Stimulated activated CD4-positive, alpha-beta T cell treated with anti-CD3 and anti-CD28 coated beads, TNF-alpha, amount 100 ng/mL, for 48 hours (primary cell): ENCODE measurements at regions not wholly inside any gene's neighbourhood (a gene's known extent, or its start where the extent isn't known, plus 50 kb on each side); places are given as distances from the start of the nearest gene placed in this dataset.
"Not testable (repeated sequence)": the region's sequence is repeated elsewhere in the genome, so short reads cannot be mapped to it uniquely, and the experiment has no call there.

Experiments used
- DNase-seq, 3 donors: peaks; one replicate each; pipeline ENCODE4 v3.0.0-alpha.2; 2020; ENCODE audit warnings: low read depth in 3 of 3

DNA sequence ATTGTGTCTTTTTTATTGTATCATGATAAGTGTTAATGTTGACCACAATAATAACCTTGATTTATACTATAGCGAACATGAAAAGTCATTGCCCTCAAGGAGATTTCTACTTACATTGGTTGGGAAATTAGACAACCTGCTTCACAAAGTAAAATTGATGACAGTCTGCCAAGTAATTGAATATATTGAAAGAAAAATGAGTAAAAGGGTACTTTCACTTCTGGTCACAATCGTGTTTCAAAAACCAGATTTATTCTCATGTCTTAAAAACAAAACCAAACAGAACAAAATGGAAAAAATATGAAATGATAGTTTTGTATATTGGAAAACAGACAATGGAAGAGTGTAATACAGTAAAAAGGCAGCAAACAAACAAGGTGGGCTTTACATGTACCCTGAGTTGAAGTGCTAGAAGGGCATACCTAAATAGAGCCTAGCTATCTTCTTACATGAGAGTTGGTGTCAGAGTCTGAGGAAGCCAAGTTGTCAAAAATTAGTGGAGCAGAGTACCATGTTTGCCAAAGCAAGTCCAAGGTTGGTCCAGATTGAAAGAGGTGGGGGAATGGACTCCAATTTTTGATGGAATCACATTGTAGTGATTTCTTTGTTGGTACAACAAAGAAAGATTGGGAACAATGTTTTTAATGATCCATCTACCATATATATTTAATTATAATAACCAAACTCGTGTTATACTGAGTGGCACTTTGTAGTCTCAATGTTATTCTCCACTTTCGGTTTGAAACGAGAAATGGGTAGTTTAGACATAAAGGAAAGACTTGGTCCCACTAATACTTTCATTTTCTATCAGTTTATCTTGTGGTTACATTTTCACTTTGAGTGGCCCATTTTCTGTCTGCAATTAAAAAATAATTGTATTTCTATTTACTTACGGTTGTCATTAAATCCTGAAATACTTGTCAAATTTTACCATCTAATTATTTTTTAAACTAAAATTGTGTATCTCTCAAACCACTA, 775.6 kb downstream of the STIM2 start:
- DNase-seq: no peak

DNA sequence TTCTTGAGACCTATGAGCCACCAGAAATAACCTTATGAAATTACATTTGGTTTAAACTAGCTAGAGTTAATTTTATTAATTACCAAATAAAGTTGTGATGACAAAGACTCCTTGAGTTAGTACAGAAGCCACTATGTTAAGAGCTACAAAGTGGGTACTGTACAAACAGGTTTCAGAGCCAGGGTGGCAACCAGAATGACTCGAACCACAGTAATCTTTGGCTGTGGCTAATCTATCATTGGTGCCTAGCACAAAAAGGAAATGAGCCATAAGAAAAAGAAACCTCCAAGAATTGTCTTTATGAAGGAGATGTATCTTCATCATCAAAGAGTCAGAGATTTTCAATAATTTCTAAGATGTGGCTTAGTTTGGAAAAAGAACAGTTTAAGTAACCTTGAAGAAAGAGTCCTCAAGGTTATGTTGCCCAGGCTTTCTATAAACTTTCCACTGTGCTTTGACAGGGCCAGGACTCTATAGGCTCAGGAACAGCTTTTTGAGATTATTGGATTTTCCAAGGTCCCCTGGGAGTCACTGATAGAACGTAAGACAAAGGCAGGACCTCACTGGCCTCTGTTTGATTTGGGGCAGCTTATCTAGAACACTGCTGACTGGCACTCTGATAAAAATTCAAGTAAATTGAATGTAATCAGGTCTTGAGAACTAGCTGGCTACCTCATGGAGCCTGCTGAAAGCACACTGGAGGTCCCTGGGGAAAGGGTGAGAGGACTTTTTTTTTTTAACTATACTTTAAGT, 777.7 kb downstream of the STIM2 start:
- no peak for DNase-seq

DNA sequence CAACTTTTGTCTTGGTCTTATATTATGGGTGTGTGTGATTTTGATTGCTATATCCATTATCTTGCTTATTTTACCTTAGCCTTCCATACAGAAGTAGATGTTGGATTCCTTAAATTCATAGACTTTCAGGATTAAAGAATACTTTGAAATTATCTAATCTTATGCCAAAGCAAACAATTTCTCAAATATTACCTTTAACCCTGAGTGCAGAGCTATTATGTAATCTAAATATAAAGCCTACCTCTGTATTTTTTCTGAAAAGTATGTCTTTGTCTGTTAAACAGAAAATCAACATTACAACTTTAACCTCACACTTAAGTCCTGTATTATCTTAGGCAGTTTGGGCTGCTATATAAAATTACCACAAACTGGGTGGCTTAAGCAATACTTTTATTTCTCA, 782.5 kb downstream of the STIM2 start:
- no peak for DNase-seq

DNA sequence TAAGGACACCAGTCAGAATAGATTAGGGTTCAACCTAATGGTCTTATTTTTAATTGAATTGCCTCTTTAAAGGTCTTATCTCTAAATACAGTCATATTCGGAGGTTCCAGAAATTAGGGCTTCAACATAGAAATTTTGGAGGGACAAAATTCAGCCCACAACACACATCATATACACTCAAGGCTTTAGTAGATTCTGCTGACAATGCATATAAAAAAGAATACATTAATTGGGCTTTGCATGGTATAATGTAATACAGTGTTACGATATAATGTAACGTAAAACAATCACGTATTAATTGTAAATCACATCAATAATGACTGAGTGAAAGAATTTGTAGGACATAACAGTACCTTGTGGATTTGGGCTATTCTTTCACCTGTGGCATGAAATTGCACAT, 787.8 kb downstream of the STIM2 start:
- DNase-seq: no peak

DNA sequence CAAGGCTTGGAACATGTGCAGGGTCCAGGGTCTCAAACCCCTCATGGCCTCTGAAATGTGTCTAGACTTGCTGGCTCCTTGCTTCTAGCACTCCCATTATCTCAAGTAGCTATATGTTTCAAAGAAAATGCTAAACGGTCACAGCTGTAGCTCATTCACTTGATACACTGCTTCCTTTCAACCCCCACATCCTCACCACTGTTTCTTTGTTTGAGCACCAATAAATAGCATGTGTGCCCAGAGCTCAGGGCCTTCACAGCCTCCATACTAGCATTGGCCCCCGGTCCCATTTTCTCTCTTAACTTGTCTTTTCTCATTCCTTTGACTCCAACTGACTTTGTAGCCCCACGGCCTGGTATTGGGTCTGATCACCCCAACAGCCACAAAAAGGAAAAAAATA, 801.8 kb downstream of the STIM2 start:
- DNase-seq: no peak

DNA sequence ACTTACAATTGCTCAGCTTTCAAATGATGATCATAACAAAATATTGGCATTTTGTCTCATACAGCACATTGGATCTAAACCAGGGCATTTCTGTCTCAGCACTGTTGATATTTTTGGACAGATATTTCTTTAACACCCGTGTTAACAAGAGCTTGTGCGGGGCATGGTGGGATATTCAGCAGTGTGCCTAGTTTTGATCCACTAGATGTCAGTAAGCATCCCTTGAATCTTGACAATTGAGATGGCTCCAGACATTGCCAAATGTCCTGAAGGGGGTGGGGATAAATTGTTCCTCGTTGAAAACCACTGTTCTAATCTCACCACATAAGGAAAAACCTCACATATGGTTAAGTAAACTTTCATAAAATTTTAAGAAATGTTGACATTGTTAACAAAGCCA, 806.3 kb downstream of the STIM2 start:
- DNase-seq: no peak

DNA sequence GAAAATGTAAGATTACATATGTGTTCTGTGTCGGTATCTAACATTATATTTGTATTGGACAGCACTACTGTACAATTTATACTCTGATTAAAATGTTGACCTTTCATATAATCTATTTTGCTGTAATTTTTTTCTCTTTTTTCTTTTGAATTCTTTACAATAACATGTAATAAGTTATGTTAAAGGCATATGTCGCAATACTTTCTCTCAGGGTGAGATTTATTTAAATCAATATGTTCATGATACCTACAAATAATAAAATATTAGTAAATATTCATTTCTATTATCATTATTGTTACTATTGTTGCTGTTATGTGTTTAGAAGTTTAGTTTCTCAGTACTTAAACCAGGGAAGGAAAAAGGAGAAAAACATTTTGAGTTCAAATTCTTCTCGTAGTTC, 807.4 kb downstream of the STIM2 start:
- no peak for DNase-seq

DNA sequence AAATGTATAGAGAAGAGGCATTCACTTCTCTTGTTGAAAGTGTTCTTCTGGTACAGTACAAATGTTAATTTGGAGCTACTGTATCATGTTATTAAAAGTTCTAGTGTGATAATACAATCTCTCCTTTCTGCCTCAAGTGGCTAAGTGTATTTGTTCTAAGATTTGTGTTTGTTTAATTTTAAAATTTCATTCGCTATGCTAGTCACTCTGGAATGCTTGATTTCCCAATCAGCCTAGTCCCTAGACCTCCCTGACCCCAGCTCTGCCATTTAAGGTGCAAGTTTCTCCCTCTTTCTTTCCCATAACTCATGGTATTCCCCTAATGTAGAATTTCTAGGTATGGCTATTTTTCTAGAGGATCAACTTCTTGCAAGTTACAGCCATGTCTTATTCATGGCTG, 817.4 kb downstream of the STIM2 start:
- DNase-seq: no peak

DNA sequence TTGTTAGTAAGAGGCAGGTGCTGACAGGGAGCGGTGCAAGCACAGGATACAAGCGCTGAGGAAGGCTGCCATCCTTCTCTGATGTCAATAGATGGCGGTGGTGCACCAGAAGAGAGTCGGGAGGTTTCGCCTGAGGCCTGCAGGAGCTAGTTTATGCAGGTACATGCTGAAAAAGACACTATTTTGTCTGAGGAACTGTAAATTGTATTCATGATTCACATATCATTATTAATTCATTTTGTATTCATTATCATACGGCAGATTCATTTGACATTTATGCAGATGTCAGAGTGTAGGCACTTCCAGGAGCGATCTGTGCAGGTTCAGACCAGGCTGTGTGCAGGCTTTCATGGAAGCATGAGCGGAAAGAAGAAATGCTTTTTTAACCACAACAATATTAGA, 824.0 kb downstream of the STIM2 start:
- DNase-seq: peak in 2 of 3 donors; percentile 1 to 3

DNA sequence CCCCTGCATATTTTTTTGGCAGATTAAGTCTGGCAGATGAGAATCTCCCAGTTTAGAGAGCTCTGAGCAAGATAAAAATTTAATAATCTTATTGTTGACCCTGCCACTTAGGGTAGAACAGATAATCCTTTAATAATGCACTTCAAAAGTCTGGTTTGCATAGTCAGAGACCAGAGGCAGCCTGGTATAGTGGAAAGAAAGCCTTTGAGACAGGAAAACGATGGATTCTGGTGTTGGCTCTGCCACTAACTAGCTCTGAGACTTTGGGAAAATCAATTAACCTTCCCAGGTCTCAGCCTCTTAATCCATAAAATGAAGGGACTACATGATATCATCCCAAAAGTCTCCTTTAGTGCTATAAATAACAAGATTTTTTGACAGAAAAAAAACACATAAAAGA, 824.5 kb downstream of the STIM2 start:
- DNase-seq: no peak

DNA sequence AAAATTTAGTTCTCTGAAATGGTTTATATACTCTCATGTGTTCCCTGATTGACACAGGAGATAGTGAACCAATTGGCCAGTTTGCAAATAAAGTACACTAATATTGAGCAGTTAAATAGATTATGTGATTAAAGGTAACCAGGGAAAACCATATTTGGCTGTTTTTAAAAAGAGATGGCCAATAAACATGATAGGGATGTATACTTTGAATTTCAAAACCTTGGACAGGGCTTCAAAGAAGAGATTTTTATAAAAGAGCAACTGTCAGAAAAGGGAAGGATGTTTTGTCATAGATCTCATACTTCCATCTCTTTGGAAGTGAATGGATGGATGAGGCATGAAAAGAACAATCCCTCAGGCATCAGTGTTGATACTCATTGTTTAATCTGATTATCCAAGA, 825.3 kb downstream of the STIM2 start:
- no peak for DNase-seq

DNA sequence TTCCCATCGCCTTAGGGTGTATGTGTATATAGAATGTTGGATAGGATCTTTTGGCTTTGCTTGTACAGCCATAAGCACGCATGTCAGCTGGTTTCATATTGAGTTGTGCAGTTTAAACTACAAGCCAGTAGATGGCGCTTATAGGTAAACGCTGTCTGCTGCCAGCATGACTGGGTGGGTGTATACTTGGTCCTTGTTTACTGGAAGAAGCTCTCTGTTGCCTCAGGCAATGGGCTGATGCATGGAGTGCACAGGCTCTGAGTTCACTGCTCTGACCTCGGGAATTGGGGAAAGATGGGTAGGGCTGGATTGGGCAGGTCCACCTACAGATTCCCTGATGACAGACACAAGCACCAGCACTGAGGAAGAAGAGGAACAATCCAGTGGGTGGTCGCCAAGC, 831.5 kb downstream of the STIM2 start:
- DNase-seq: no peak

DNA sequence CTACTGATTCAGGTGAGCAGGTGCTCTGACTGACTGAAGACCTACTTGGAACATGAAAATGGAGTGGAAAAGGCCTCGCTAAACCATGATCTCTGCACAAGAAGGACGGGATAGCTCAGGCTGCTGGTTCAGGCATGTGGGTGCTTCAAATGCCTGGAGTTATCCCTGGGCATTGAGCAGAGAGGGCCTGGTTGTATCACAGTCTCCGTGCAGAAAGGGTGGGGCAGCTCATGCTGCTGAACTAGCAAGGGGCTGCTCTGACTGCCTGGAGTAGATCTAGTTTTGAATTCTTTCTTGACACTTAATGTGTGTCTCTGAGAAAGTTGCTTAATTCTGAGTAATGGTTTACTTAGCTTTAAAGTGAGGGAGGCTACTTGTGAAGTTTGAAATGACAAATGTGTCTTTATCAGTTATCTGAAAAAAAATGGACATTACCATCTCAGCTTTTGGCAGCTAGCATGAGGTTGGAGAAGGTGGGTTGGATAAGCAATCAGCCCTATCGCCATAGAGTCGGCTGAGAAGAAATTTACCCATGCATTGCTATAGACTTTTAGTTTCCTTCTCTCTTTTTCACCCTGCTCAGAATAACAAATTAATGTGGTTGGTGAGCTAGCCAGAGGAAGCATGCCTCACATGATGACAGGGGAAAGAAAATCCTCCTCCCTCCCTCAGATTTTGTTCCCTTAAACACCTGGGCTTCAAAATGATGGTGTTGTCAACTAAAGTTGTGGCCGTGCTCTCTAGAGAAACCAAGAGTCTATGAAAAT, 832.4 kb downstream of the STIM2 start:
- no peak for DNase-seq

DNA sequence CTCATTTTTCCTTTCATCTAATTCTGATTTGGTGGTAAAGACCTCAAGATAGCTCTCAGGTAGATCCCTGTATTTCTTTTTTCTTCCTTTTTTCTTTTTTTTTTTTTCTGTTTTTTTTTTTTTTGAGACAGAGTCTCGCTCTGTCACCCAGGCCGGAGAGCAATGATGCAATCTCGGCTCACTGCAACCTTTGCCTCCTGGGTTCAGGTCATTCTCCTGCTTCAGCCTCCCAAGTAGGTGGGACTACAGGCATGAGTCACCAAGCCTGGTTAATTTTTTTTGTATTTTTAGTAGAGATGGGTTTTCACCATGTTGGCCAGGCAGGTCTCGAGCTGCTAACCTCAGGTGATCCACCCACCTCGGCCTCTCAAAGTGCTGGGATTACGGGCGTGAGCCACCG, 835.6 kb downstream of the STIM2 start:
- DNase-seq: not testable (repeated sequence)

DNA sequence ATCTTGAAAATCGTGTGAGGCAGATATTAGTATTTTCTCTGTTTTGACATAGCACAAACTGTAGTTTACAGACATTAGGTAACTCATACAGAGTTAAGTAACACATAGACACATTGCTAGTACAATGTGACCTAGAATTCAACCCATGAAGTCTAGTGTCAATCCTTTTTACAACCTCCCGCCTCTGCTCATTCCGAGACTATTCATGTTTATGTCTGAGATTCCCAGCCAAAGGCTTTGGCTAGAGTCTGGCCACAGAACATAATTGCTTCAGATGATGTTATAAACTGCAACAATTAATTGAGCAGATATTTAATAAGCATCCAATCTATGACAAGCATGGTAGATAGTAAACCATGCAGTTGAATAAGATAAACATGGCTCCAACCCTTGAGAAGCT, 841.0 kb downstream of the STIM2 start:
- no peak for DNase-seq

DNA sequence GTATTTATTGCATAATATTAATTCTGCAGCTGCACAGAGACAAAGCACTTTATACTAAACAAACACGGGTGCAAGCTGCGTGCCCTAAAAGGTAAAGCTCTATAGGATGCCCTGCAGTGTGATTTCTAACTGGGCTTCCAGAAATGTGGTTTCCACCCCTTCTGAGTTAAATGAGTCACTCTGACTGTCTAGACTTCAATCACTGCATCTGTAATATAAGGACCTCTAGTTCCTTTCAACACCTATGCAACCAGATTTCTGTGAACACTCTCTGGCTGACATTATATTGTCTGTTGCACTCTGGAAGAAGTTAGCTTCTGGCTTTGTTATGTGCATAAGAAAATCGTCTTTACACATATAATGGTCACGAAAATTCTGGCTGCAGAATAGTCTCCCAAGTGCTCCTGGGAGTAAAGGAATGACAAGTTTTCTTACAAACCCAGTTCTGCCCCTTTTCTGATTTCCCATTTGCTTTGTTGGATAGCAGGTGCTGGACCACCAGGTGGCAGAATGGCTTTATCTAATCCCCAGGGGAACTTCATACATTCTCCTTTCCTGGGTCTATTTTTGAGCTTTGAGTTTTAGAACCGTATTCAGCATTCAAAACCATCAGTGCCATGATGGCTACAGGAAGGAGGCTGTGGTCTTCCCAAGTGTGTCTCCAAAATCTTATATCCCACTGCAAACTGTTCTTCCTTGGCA, 842.2 kb downstream of the STIM2 start:
- DNase-seq: no peak

DNA sequence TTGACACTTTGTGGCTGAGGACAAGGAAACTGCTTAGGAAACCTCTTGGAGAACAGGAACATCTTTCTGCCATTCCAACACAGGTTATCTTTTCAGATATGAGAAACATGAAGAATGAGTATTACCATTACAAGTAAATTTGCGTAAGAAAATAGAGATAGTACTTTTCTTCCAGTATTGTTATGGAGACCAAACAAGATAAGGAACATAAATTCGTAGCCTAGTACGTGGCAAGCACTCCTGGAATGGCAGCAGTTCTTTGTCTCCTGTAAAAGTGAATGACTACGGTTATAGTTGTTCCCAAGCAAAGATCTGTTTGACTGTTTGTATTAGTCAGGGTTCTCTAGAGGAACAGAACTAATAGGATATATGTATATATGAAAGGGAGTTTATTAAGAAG, 843.1 kb downstream of the STIM2 start:
- DNase-seq: no peak

DNA sequence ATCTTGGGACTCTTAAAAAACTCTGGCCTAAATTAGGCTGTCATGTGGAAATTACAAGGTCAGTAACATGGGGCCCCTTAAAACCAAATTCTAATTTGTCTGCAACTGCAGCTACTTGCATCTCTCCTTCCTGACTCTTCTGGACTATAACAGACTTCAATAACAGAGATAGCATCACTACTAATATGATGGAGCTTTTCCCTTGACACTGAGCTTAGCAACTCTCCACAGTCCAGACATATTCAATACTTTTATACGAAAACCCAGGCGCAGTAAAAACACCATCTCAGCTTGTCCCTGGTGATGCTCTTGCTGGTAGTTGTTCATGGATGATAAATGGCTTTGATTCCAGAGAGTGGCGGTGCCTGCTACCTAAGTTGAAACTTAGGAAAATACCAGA, 850.4 kb downstream of the STIM2 start:
- no peak for DNase-seq

DNA sequence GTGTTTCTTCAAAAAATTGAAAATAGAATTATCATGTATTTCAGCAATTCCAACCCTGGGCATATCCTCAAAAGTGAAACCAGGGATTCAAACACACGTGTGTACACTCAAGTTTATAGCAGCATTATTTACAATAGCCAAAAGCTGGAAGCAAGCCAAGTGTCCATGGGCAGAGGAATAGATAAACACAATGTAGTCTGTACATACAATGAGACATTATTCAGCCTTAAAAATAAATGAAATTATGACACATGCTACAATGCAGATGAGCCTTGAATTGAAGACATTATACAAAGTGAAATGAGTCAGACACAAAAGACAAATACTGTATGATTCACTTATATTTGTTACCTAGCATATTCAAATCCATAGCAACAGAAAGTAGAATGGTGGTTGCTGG, 853.4 kb downstream of the STIM2 start:
- no peak for DNase-seq

DNA sequence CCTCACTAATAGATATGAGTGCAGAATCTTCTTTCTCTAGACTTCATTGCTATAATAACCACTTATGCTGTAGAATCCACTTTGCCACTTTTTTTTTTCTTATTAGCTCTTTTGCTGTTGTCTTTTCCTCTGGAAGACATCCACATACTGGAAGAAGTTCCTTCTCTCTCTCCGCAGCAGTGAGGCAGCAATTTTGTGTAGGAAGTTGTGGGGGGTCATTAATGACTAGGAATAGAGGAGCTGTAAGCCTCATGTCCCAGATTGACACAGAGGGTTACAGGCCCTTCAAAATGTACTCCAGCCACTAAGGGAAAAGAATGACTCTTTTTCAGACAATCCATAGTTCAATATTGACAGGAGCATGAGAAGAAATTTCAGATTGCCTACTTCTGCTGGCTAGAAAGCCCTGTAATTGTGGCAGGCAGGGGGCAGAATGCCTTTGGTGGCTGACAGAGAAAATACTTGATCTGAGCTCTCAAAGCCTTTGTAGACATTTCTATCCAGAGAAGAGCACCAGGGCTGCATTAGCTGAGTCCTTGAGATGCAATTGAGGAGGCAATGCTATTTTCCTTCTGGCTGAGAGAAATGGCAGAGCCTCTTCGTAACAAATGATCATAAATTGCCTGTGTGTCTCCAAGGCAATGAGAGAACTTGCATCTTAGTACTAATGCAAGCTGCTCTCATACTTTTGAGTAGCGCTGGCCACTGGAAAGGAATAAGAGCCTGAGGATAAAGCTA, 856.2 kb downstream of the STIM2 start:
- no peak for DNase-seq

DNA sequence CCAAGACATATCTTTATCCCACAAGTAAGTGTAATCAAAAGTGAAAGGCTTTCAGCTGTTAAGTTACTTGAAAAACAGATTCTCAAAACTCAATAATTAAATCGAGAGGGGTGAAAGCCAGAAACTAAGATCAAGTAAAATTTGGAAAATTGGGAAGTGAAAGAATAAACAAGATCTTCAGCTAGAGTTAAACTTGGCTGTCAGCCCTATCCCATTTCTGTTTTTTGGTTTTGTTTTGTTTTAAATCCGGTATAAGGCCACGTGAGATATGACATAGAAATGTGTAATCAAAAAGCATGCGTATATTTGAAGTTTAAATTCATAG, 856.8 kb downstream of the STIM2 start:
- no peak for DNase-seq
